GM13976 (cell line): ENCODE measurements at regions not wholly inside any gene's neighbourhood (a gene's known extent, or its start where the extent isn't known, plus 50 kb on each side); places are given as distances from the start of the nearest gene placed in this dataset.
"Not testable (repeated sequence)": the region's sequence is repeated elsewhere in the genome, so short reads cannot be mapped to it uniquely, and the experiment has no call there.

Experiments used
- DNase-seq: peaks from one replicate; pipeline ENCODE4 v3.0.0; 2012; ENCODE audit warnings: low spot score
- in situ Hi-C: fragments of 300-500 bp; cut with MboI; formaldehyde crosslinking; loops from one replicate; pipeline ENCODE4 v1.12.0; 2022; ENCODE audit warnings: low sequenced_read_pairs, mixed read lengths, inconsistent platforms; ENCODE audit not compliant: unreplicated experiment
- TF ChIP-seq, protein P1 (sequence below): IDR thresholded peaks from 2 replicates; pipeline ENCODE4 v1.5.1; 2012; ENCODE audit warnings: borderline replicate concordance, mild to moderate bottlenecking; ENCODE audit not compliant: insufficient read depth; ENCODE audit errors: extremely low read depth, missing control alignments, control extremely low read depth

DNA sequence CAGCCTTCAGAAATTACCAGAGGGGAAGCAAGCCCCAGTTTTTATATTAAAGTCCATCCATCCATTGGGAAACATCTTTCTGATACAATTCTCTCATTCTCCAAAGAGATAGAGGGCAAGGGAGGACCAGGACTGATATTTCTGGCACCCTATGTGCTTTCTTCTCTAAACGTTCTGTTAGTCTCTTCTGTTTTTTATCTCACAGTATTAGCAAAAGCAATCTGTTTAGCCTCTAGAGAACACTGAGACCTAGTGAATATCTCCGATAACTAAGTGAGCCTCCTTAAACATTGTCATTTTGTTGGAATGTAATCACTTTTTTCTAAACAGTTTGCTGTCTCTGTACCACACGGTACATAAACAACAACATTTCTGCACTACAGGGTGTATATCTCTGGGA, 464.6 kb downstream of the JRKL start:
- in situ Hi-C loops, result no loop called here
- TF ChIP-seq, protein P1, sequence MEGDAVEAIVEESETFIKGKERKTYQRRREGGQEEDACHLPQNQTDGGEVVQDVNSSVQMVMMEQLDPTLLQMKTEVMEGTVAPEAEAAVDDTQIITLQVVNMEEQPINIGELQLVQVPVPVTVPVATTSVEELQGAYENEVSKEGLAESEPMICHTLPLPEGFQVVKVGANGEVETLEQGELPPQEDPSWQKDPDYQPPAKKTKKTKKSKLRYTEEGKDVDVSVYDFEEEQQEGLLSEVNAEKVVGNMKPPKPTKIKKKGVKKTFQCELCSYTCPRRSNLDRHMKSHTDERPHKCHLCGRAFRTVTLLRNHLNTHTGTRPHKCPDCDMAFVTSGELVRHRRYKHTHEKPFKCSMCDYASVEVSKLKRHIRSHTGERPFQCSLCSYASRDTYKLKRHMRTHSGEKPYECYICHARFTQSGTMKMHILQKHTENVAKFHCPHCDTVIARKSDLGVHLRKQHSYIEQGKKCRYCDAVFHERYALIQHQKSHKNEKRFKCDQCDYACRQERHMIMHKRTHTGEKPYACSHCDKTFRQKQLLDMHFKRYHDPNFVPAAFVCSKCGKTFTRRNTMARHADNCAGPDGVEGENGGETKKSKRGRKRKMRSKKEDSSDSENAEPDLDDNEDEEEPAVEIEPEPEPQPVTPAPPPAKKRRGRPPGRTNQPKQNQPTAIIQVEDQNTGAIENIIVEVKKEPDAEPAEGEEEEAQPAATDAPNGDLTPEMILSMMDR, result no peak
- DNase-seq, result no peak

DNA sequence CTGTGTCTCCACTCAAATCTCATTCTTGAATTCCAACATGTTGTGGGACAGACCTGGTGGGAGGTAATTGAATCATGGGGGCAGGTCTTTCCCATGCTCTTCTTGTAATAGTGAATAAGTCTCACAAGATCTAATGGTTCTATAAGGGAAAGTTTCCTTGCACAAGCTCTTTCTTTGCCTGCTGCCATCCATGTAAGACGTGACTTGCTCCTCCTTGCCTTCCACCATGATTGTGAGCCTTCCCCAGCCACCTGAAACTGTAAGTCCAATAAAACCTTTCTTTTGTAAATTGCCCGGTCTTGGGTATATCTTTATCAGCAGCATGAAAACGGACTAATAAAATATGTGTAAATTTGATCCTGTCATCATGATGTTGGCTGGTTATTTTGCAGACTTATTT, 471.9 kb downstream of the JRKL start:
- in situ Hi-C loops, DNase-seq: not testable (repeated sequence)

DNA sequence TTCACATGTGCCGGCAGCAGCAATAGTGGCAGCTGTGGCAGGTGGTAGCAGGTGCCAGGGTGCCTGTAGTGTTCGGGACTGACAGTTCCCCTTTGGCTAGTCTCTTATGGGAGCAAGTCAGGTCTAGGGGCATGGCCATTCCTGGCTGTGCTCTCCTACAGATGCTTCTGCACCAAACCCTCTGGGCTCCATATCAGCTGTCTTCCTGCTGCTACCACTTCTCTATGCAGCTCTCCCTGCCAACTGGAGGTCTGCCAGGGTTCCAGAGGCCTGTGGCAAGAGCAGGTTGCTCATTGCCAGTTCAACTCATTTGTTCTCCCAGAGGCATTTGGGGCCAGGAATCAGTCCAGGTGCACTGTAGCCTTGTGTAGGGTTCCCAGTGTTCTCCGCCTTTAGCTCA, 473.7 kb downstream of the JRKL start:
- no peak for DNase-seq
- TF ChIP-seq, protein P1, result no peak
- in situ Hi-C loops, result no loop called here

DNA sequence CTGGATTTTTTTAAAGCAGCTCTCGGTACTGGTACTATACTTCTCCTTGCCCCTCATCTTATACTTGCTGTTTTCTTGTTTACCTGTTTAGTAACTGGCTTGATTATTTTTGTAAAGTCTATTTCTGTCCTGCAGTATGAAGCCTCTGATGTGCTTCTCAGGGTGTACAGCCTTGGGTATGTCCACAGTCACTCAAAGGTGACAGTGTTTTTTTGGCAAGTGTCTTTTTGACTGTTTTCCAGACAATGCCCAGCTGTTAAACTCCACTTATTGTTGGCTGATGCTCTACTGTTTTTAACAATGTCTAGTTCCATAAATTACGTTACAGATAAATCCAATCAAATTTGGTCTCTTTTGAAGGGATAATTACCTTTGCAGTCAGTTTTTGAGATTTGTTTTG, 475.2 kb downstream of the JRKL start:
- in situ Hi-C loops, result no loop called here
- no peak for DNase-seq
- TF ChIP-seq, protein P1, result no peak

DNA sequence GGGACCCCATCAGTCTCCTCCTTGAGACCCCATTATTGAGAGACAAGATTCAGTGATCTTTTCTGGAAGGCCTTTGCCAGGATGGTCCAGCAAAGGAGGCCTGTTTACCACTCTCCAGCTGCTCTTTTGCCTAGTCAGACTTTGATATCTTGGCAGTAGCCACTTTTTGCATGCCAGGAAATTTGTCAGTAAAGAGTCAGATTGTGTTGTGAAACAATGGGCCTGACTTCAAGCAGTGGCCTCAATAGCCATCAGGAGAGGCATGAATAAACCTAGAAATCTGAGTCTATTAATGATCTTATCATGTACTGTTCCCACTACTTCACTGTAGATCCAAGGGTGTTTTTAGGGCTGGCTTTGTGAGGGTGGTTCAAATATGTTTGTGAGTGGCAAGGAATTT, 479.4 kb downstream of the JRKL start:
- TF ChIP-seq, protein P1, result no peak
- no peak for DNase-seq
- in situ Hi-C loops, result no loop called here

DNA sequence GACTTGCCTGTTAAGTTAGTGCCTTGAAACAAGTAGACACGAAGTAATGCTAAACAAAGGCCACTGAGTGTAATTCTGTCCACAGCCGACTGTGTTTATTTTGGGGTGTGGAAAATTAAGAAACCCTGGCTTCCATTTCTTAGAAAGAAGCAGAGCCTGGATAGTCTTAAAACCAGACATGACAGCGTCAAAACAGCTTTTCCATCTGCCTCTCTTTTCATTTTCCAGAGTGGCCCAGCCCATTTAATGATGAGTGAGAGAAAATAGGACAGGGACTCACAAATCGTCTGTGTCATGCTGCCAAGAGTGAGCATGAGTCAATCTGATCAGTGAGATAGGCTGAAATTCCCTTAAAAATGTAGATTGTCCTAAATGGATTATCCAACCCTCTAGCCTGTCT, 485.9 kb downstream of the JRKL start:
- TF ChIP-seq, protein P1, result no peak
- DNase-seq, result no peak
- in situ Hi-C loops, result no loop called here

DNA sequence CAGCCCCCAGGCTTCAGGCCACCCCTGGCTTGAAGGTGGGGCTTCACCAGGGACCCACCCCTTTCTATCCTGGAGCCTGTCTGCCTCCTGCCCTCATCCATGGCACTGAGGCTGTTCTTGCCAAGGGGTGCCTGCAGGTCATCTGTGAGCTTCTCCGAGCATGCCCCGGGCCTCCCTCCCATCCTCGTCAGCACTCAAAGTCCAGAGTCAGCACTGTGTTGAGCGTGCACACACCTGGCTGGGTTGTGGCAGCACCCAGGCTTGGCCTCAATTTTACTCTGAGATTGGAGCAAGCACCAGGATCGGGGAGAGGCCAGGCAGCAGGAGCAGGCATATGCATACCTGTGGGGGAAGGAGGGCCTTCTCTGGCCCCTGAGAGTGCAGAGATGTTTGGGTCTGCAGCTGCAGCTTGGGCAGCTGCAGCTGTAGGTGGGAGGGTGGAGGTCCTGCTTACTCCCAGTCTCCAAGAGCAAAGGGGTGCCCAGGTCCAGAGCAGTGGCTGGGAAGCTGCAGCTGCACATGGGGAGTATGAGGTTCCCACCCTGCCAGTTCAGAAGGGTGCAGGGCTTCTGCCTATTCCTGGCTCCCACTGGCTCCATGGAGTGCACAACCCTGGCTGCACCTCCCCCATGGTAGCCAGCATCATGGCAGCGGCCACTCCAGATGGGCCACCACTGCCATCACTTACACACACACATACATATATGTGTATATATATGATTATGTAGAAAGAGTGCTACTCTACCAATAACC, 488.7 kb downstream of the JRKL start:
- TF ChIP-seq, protein P1, result no peak
- no peak for DNase-seq
- in situ Hi-C loops, result no loop called here

DNA sequence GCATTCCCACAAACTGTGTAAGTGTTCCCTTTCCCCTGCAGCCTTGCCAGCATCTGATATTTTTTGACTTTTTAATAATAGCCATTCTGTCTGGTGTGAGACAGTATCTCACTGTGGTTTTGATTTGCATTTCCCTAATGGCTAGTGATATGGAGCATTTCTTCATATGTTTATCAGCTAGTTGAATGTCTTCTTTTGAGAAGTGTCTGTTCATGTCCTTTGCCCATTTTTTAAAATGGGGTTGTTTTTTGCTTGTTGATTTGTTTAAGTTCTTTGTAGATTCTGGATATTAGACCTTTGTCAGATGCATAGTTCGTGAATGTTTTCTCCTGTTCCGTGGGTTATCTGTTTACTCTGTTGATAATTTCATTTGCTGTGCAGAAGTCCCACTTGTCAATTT, 492.8 kb downstream of the JRKL start:
- in situ Hi-C loops, DNase-seq: not testable (repeated sequence)
